GM18505 (cell line): ENCODE measurements at regions not wholly inside any gene's neighbourhood (a gene's known extent, or its start where the extent isn't known, plus 50 kb on each side); places are given as distances from the start of the nearest gene placed in this dataset.

ENCODE experiments used
- ATAC-seq: cut with Tn5 transposase; IDR thresholded peaks from one replicate; pipeline ENCODE4 v1.9.1; 2021; ENCODE audit not compliant: unreplicated experiment
- POLR2A ChIP-seq: IDR thresholded peaks from 4 replicates; pipeline ENCODE4 v1.6.1; 2011; ENCODE audit warnings: borderline replicate concordance; ENCODE audit not compliant: insufficient read depth, insufficient read length; ENCODE audit errors: extremely low read depth

GRCh38 chr4:154958121-154958520 lies 177.0 kb downstream of the RBM46 start:
- TF ChIP-seq POLR2A, result no peak
- ATAC-seq, result no peak

GRCh38 chr4:154958621-154959358 lies 177.7 kb downstream of the RBM46 start:
- ATAC-seq, result no peak
- no peak for TF ChIP-seq POLR2A

DNA sequence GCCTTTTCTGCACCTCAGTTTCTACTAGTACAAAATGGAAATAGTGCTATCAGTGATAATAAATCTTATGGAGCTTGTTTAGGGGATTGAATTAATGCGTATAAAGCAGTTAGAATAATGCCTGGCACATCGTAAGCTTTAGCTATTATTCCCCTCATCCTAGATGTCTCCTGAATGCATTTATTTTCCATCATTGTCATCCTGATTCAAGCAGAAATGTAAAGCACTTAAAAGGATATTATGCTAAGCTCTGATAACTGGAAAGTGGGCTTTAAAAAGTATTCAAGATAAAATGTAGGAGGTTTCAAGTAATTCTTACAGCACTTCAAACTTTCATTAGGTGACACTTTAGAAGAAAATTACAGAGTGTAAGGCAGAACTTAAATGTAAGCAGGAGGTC lies 178.7 kb downstream of the RBM46 start:
- no peak for ATAC-seq
- TF ChIP-seq POLR2A, result no peak

DNA sequence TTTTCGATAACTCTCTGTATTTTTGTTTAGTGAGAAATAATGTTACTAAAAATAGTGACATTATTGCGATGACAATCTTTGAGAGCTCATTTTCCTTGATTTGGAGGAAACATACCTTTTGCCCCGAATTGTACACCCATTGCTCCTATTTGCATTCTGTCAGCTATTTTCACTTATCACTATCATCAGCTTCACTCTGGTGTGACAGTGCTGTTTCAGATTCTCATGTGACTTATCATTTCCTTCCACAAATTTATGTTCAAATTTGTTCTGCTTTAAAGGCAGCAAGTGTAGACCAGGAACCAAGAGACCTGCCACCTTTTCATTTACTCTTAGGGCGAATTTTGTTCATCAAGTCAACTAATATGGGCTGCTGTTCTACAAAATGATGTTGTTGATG lies 179.4 kb downstream of the RBM46 start:
- TF ChIP-seq POLR2A, result no peak
- ATAC-seq, result no peak

DNA sequence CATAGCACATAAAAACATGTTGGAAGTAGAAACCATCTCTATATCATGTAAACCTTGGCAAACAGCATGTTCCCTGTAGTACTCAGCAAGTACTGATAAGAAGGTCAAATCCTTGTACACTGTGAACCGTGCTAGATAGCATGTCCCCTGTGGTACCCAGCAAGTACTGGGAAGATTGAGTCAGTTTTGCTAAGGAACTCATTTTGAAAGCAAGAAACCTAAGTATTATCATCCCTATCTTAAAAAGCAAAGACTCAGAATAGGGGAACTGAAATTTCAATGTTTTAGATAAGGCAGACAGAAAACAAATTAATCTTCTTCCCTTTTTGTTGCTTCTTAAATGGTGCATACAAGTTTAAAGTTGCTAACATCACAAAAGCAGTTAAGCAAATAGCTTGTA lies 180.2 kb downstream of the RBM46 start:
- ATAC-seq, result peak; percentile 98
- no peak for TF ChIP-seq POLR2A

DNA sequence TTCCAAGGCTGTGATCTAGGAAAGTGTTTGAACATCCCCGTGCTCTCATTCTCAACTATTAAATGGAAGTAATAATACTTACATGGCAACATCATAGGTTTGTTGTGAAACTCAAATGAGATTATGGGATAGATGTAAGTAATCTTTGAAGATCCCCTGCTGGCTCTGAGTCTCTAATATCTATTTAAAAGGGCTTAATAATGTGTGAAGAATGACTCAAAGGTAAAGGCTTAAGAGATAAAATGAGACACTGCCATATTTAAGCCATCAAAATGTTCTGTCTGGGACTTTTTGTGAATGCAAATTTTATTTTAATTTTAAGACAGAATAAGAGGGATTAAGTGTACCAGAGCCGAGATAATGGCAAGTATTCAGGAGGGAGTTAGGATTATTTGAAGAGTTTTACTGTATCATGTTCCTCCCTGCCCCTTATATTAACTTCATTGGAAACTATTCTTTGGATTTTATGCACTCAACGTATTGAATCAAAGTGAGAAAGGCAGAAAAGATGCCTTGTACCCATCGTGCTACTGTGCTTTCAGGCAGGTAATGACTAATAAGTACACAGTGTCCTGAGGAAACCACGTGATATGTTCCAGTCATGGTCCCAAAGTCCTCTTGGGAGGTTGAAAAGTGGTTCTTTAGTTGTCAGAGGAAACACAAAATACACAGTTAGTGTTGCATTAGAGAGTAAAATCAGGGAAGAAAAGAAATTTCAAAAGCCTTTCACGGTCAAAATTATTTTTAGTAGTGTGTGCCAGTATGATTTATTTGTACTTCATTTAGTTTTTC lies 192.4 kb downstream of the RBM46 start:
- no peak for ATAC-seq
- TF ChIP-seq POLR2A, result no peak

GRCh38 chr4:154977228-154977627 lies 196.2 kb downstream of the RBM46 start:
- no peak for TF ChIP-seq POLR2A
- no peak for ATAC-seq

GRCh38 chr4:154982187-154983047 lies 201.3 kb downstream of the RBM46 start:
- no peak for TF ChIP-seq POLR2A
- peak; percentile 66 for ATAC-seq

- ATAC-seq, result no peak
- no peak for TF ChIP-seq POLR2A
These were observed 202.6 kb downstream of the RBM46 start for GRCh38 chr4:154983714-154984113.

DNA sequence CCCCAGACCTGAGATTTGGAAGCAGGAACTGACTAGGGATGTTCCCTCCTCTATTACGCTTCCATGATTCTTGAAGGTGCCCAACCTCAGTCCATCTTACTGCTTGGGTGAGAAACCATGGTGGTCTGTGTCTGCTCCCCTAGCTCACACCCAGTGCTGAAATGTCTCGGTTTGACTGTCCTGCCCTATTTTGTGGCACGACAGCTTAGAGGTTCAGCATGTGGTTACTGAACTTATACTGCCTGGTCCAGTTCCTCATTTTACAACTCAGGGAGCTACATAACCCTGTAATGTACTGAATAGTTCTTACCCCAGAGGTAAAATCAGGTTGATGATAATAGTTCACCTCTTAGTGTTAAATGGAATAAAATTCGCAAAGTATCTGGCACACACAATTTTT lies 203.1 kb downstream of the RBM46 start:
- TF ChIP-seq POLR2A, result no peak
- peak; percentile 97 for ATAC-seq

DNA sequence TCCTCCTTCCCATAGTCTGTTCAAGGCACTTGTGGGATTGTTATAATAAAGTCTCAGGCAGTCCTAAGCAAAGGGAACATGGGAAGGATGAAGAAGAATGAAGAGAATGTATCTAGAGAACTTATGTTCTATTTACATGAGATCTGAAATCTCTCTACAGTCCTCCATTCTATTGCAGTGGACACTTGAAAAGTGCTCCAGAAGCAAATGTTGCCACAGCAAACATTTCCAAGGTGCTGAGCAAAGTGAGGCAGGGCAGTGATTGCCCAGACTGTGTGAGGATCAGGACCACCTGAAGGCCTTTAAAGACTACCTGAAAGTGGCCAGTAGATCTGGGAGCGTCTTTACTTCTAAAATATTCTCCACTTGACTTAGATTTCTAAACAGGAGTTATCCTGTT lies 203.5 kb downstream of the RBM46 start:
- TF ChIP-seq POLR2A, result no peak
- ATAC-seq, result peak; percentile 1

DNA sequence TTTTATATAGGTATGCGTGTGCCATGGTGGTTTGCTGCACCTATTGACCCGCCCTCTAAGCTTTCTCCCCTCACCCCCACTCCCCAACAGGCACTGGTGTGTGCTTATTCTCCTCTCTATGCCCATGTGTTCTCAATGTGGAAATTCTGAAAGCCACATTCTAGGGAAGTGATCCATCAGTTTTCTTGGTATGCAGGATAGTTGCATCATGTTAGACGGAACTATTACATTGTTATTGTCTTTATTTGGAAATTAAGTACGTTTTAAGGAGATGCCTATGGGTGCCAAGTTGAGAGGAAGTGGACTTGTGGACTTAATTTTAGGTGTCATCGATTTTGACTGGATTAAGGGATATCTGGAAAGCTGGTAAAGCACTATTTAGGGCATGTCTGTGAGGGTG lies 204.6 kb downstream of the RBM46 start:
- no peak for TF ChIP-seq POLR2A
- no peak for ATAC-seq

DNA sequence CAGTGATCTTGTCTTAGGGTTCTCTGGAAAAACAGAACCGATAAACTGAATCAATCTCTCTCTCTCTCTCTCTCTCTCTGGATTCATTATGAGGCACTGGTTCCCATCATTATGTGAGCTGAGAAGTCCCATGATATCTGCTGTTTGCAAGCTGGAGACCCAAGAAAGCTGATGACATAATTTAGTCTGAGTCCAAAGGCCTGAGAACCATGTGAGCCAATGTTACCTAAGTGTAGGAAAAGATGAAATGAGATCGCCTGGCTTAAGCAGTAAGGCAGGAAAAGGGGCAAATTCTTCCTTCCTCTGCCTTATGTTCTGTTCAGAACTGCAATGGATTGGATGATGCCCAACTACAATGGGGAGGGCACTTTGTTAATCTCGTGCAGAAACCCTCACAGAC lies 207.4 kb downstream of the RBM46 start:
- no peak for TF ChIP-seq POLR2A
- ATAC-seq, result no peak
